ENCODE measurements at regions not wholly inside any gene's neighbourhood (a gene's known extent, or its start where the extent isn't known, plus 50 kb on each side); places are given as distances from the start of the nearest gene placed in this dataset.

- TF ChIP-seq POLR2A (IDR thresholded peaks at IDR 0.05; ENCODE audit: extremely low read depth, insufficient read length) = no peak
- TF ChIP-seq MAX (IDR thresholded peaks at IDR 0.05; ENCODE audit: low read depth, low read length) = no peak
- no peak for TF ChIP-seq MYC (IDR thresholded peaks at IDR 0.05; ENCODE audit: low read depth, low read length)
- TF ChIP-seq CTCF (IDR thresholded peaks at IDR 0.05; ENCODE audit: low read depth, low read length) = no peak
- no peak overlapping the region for H3K4me3 ChIP-seq (ENCODE audit: low read depth, low read length)
- no peak for DNase-seq (ENCODE audit: low read depth)
These were observed 151.1 kb upstream of the DPT start for GRCh38 chr1:168879896-168880734.

DNA sequence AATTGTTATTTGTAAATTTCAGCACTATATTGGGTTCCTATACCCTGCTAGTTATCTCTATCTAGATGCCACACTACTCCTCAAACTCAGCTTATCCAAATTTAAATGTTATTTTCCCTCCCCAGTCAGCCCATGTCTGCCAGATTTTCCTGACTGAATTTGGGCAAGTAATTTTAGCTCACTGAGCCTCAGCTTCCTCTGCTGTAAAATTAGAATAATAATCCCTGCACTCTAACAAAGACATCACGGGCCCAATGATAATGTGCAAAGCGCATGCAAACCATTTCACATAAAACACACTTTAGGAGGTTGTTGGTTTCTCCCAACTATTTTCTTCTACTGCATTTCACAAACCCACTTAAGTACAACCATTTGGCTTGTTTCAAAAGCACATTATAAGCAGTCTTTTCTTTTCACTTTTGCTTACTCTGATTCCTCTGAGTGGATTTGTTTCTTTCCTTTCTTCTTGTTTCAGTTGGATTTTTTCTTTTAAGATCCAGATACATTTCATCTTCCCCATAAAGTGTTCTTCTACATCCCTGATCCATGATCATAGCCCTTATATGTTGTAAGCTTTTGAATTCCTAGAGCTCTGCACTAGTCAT, 152.8 kb upstream of the DPT start:
- H3K4me3 ChIP-seq (ENCODE audit: low read depth, low read length) = no peak overlapping the region
- DNase-seq (ENCODE audit: low read depth) = no peak
- TF ChIP-seq MYC (IDR thresholded peaks at IDR 0.05; ENCODE audit: low read depth, low read length) = no peak
- TF ChIP-seq CTCF (IDR thresholded peaks at IDR 0.05; ENCODE audit: low read depth, low read length) = no peak
- no peak for TF ChIP-seq MAX (IDR thresholded peaks at IDR 0.05; ENCODE audit: low read depth, low read length)
- no peak for TF ChIP-seq POLR2A (IDR thresholded peaks at IDR 0.05; ENCODE audit: extremely low read depth, insufficient read length)

DNA sequence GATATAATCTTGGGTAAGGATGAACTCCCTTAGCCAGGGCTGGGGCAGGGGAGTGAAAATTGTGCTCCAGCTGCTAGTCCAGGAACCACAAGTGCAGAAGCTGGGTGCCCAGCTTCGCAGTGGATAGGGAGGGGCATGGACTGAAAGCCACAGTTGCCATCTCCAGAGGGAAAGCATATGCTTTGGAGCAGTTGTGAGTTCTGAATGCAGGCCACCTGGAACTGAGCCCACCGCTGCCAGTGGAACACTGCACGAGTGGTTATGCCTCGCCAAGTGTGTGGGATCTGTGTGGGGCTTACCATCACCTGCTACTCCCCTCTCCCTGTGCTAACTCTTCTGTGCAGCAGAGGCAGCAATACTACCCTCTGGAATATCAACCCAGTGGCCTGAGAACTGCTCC, 158.4 kb upstream of the DPT start:
- DNase-seq (ENCODE audit: low read depth) = no peak
- no peak for TF ChIP-seq POLR2A (IDR thresholded peaks at IDR 0.05; ENCODE audit: extremely low read depth, insufficient read length)
- TF ChIP-seq MAX (IDR thresholded peaks at IDR 0.05; ENCODE audit: low read depth, low read length) = no peak
- H3K4me3 ChIP-seq (ENCODE audit: low read depth, low read length) = no peak overlapping the region

DNA sequence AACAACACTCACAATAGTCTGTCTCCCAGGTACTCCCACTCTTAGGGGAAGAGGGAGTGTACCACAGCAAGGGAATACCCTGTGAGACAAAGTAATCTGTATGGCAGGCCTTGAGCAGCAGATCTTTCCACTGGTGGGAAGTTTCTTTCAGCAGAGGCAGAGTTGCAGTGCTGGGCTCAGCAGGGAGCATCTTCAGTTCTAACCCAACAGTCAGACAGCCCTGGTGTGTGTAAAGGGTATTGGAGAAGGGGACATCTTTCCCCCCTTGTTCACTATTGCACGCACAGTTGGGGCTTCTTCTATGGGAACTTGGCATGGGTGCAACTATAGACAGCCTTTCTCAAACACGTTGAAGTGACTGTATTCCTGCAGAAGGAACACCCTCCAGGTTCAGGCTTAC, 159.4 kb upstream of the DPT start:
- no peak overlapping the region for H3K4me3 ChIP-seq (ENCODE audit: low read depth, low read length)
- TF ChIP-seq MYC (IDR thresholded peaks at IDR 0.05; ENCODE audit: low read depth, low read length) (no peak), POLR2A (IDR thresholded peaks at IDR 0.05; ENCODE audit: extremely low read depth, insufficient read length) (no peak), CTCF (IDR thresholded peaks at IDR 0.05; ENCODE audit: low read depth, low read length) (no peak), MAX (IDR thresholded peaks at IDR 0.05; ENCODE audit: low read depth, low read length) (no peak)
- DNase-seq (ENCODE audit: low read depth) = no peak

GRCh38 chr1:168892931-168893330, 163.9 kb upstream of the DPT start:
- no peak overlapping the region for H3K4me3 ChIP-seq (ENCODE audit: low read depth, low read length)
- no peak for DNase-seq (ENCODE audit: low read depth)
- TF ChIP-seq MYC (IDR thresholded peaks at IDR 0.05; ENCODE audit: low read depth, low read length) (no peak), CTCF (IDR thresholded peaks at IDR 0.05; ENCODE audit: low read depth, low read length) (no peak), MAX (IDR thresholded peaks at IDR 0.05; ENCODE audit: low read depth, low read length) (no peak), POLR2A (IDR thresholded peaks at IDR 0.05; ENCODE audit: extremely low read depth, insufficient read length) (no peak)

DNA sequence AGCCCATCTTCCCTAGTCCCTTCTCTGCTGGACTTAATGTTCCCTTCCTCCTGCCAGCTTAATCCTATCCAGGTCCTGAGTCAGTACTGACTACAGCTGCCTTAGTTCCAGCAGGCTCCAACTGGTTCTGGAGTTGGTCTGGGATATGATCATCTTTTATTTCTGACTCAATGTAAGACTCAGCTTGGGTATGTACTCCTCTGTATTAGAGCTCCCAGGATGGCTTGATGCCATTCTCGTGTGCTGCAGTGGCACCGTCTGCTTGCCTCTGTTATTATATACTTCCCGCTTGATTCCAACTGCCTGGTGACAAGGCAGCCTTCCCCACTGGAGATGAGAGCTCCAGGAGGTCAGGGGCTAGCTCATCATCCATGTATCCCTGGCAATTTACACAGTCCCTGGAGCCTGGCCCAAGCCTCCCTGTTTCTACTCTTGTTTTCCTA, 164.4 kb upstream of the DPT start:
- no peak for DNase-seq (ENCODE audit: low read depth)
- TF ChIP-seq MYC (IDR thresholded peaks at IDR 0.05; ENCODE audit: low read depth, low read length) = no peak
- no peak for TF ChIP-seq MAX (IDR thresholded peaks at IDR 0.05; ENCODE audit: low read depth, low read length)
- TF ChIP-seq POLR2A (IDR thresholded peaks at IDR 0.05; ENCODE audit: extremely low read depth, insufficient read length) = no peak
- no peak overlapping the region for H3K4me3 ChIP-seq (ENCODE audit: low read depth, low read length)

Data from NB4 (cell line).